ENCODE measurements at regions not wholly inside any gene's neighbourhood (a gene's known extent, or its start where the extent isn't known, plus 50 kb on each side); places are given as distances from the start of the nearest gene placed in this dataset.

GRCh38 chr3:147773116-147773630, 364.0 kb downstream of the ZIC1 start:
- no peak overlapping the region for H3K4me3 ChIP-seq (ENCODE audit: low read depth in 2 of 2, low read length in 2 of 2)
- no peak for TF ChIP-seq SIN3A (IDR thresholded peaks at IDR 0.05; ENCODE audit: borderline replicate concordance, insufficient read depth, low read depth, low read length)
- TF ChIP-seq, protein P1, sequence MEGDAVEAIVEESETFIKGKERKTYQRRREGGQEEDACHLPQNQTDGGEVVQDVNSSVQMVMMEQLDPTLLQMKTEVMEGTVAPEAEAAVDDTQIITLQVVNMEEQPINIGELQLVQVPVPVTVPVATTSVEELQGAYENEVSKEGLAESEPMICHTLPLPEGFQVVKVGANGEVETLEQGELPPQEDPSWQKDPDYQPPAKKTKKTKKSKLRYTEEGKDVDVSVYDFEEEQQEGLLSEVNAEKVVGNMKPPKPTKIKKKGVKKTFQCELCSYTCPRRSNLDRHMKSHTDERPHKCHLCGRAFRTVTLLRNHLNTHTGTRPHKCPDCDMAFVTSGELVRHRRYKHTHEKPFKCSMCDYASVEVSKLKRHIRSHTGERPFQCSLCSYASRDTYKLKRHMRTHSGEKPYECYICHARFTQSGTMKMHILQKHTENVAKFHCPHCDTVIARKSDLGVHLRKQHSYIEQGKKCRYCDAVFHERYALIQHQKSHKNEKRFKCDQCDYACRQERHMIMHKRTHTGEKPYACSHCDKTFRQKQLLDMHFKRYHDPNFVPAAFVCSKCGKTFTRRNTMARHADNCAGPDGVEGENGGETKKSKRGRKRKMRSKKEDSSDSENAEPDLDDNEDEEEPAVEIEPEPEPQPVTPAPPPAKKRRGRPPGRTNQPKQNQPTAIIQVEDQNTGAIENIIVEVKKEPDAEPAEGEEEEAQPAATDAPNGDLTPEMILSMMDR (IDR thresholded peaks at IDR 0.05) = no peak
- no peak for TF ChIP-seq POLR2AphosphoS5 (IDR thresholded peaks at IDR 0.05; ENCODE audit: low read depth, low read length)
- TF ChIP-seq, protein P2, sequence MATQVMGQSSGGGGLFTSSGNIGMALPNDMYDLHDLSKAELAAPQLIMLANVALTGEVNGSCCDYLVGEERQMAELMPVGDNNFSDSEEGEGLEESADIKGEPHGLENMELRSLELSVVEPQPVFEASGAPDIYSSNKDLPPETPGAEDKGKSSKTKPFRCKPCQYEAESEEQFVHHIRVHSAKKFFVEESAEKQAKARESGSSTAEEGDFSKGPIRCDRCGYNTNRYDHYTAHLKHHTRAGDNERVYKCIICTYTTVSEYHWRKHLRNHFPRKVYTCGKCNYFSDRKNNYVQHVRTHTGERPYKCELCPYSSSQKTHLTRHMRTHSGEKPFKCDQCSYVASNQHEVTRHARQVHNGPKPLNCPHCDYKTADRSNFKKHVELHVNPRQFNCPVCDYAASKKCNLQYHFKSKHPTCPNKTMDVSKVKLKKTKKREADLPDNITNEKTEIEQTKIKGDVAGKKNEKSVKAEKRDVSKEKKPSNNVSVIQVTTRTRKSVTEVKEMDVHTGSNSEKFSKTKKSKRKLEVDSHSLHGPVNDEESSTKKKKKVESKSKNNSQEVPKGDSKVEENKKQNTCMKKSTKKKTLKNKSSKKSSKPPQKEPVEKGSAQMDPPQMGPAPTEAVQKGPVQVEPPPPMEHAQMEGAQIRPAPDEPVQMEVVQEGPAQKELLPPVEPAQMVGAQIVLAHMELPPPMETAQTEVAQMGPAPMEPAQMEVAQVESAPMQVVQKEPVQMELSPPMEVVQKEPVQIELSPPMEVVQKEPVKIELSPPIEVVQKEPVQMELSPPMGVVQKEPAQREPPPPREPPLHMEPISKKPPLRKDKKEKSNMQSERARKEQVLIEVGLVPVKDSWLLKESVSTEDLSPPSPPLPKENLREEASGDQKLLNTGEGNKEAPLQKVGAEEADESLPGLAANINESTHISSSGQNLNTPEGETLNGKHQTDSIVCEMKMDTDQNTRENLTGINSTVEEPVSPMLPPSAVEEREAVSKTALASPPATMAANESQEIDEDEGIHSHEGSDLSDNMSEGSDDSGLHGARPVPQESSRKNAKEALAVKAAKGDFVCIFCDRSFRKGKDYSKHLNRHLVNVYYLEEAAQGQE (IDR thresholded peaks at IDR 0.05; ENCODE audit: insufficient read depth in 1 of 2, low read depth in 2 of 2, low read length in 1 of 2) = no peak
- no peak for TF ChIP-seq TCF7L2 (IDR thresholded peaks at IDR 0.05; ENCODE audit: low read depth, low read length)
- in situ Hi-C loops (cut with HindIII; ENCODE audit: low pct_unique_long_range_greater_than_20kb, low sequenced_read_pairs) = no loop called here
- no TSS peak for BruUV-seq (replicated peaks)
- no peaks in the 10 kb centered on the region for H3K36me3 ChIP-seq (ENCODE audit: control insufficient read depth, insufficient read depth, low read length)
- POLR2A ChIA-PET = no interaction called here
- no peak overlapping the region for H3K27ac ChIP-seq (ENCODE audit: low read length)
- no peaks in the 10 kb centered on the region for H3K27me3 ChIP-seq (ENCODE audit: control insufficient read depth, insufficient read depth, low read length)
- DNase-seq (ENCODE audit: low read depth, low spot score) (no peak), ATAC-seq (no peak)
- H3K4me1 ChIP-seq (ENCODE audit: control insufficient read depth, insufficient read depth, low read length) = no peaks in the 10 kb centered on the region
- H3K9me3 ChIP-seq (ENCODE audit: control insufficient read depth, insufficient read depth, low read depth, low read length) = no peaks in the 10 kb centered on the region
- intact Hi-C loops (cut with micrococcal nuclease; ENCODE audit: unreplicated experiment) = no loop called here
- CTCF ChIA-PET = no interaction called here

DNA sequence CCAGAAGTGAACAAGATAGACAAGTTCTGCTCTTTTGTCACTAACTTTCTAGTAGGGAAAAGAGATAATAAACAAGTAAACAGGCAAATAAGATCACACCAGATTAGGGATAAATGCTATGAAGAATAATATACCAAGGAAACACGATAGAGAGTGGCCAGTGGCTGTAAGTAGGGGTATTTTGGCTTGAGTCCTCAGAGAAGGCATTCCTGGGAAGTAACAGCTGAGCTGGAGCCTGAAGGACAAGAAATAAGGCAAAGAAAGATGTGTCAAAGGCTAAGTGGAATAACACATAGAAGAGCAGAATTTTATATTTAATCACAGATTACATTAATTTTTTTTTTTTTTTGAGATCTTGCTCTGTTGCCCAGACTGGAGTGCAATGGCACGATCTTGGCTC, 366.2 kb downstream of the ZIC1 start:
- DNase-seq (ENCODE audit: low read depth, low spot score) = no peak
- no peak for TF ChIP-seq TCF7L2 (IDR thresholded peaks at IDR 0.05; ENCODE audit: low read depth, low read length)
- TF ChIP-seq, protein P2 (IDR thresholded peaks at IDR 0.05; ENCODE audit: insufficient read depth in 1 of 2, low read depth in 2 of 2, low read length in 1 of 2) = no peak
- TF ChIP-seq SIN3A (IDR thresholded peaks at IDR 0.05; ENCODE audit: borderline replicate concordance, insufficient read depth, low read depth, low read length) = no peak
- no peak for TF ChIP-seq POLR2AphosphoS5 (IDR thresholded peaks at IDR 0.05; ENCODE audit: low read depth, low read length)
- TF ChIP-seq, protein P1 (IDR thresholded peaks at IDR 0.05) = no peak
- H3K27ac ChIP-seq (ENCODE audit: low read length) = no peak overlapping the region
- CTCF ChIA-PET = no interaction called here
- no peaks in the 10 kb centered on the region for H3K27me3 ChIP-seq (ENCODE audit: control insufficient read depth, insufficient read depth, low read length)
- intact Hi-C loops (cut with micrococcal nuclease; ENCODE audit: unreplicated experiment) (no loop called here), in situ Hi-C loops (cut with HindIII; ENCODE audit: low pct_unique_long_range_greater_than_20kb, low sequenced_read_pairs) (no loop called here)
- no TSS peak for BruUV-seq (replicated peaks)
- H3K9me3 ChIP-seq (ENCODE audit: control insufficient read depth, insufficient read depth, low read depth, low read length) = no peaks in the 10 kb centered on the region
- H3K4me1 ChIP-seq (ENCODE audit: control insufficient read depth, insufficient read depth, low read length) = no peaks in the 10 kb centered on the region
- no peak for ATAC-seq
- H3K4me3 ChIP-seq (ENCODE audit: low read depth in 2 of 2, low read length in 2 of 2) = no peak overlapping the region
- POLR2A ChIA-PET = no interaction called here
- no peaks in the 10 kb centered on the region for H3K36me3 ChIP-seq (ENCODE audit: control insufficient read depth, insufficient read depth, low read length)

Measured in Panc1 (cell line).